ENCODE measurements at regions not wholly inside any gene's neighbourhood (a gene's known extent, or its start where the extent isn't known, plus 50 kb on each side); places are given as distances from the start of the nearest gene placed in this dataset.

DNA sequence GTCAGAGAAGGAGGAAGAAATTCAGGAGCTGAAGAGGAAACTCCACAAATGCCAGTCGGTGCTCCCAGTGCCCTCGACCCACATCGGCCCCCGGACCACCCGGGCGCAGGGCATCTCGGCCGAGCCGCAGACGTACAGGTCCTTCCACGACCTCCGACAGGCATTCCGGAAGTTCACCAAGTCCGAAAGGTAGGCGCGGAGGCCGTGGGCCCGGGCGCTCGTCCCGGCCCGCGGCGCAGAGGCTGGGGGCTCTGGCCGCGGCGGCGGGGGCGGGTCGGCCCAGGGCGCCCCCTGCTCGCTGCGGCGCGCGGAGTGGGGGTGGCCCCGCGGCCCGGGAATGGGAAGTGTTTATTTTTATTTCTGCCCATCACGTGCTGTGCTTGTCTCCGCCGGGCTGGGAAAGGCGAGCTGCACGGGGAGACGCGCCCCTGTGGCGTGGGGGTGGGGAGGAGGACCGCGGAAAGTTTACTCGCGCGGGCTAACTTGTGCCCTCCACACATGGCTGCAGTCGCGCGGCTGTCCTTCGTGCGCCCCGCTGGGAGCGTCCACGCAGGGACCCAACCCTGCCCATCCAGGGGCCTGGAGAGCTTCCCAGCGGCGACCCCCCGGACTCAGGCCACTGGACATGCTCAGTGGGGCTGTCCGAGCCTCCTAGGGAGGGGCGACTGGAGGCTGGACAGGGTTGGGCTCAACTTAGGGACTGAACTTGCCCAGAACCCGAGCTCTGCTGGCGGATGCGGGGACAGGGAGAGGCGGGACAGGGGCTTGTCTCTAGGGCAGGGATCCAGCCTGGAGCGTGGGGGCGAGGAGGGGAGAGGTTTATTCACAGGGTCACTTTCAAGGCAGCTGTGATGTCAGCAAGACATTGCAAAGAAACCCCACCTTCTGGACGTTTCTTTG lies 82.6 kb upstream of the PRKG1 start:
- intact Hi-C loops (cut with micrococcal nuclease), result no loop called here
- H3K9ac ChIP-seq (replicated peaks; ENCODE audit: extremely low read depth, insufficient read depth, low read length), result no peak overlapping the region
- no peaks in the 10 kb centered on the region for H3K9me1 ChIP-seq (replicated peaks; ENCODE audit: control insufficient read depth, extremely low read depth, insufficient read depth, low read length)
- peak overlapping the region; percentile 74 for H3K4me2 ChIP-seq (ENCODE audit: insufficient read depth, low read length)
- DNase-seq (ENCODE audit: low read depth, low spot score) (peak; percentile 37), FAIRE-seq (peak; percentile 42)
- TF ChIP-seq FOS (IDR thresholded peaks at IDR 0.05; ENCODE audit: borderline replicate concordance, insufficient read depth, low read length) (no peak), MYC (IDR thresholded peaks at IDR 0.05; ENCODE audit: low read depth, low read length) (no peak), MAX (IDR thresholded peaks at IDR 0.05; ENCODE audit: insufficient read depth, insufficient read length) (no peak), CTCF (IDR thresholded peaks at IDR 0.05; ENCODE audit: extremely low read depth in 1 of 2, insufficient read depth in 1 of 2, low read depth in 1 of 2, low read length in 2 of 2) (no peak), POLR2AphosphoS5 (IDR thresholded peaks at IDR 0.05; ENCODE audit: insufficient read depth, low read depth, low read length) (no peak)
- H3K4me1 ChIP-seq (ENCODE audit: control insufficient read depth, extremely low read depth, insufficient read depth, low read length), result peaks cover 6% of the 10 kb centered on the region
- no peak overlapping the region for H3K27ac ChIP-seq (ENCODE audit: insufficient read depth, low read depth, low read length)
- dilution Hi-C loops (cut with MboI; ENCODE audit: extremely low pct_ligation_motif_present, low sequenced_read_pairs), result no loop called here
- H3K27me3 ChIP-seq (ENCODE audit: control insufficient read depth in 2 of 2, insufficient read depth in 2 of 2, low read length in 2 of 2), result peaks cover 19 to 52% of the 10 kb centered on the region in 2 experiments
- H3K36me3 ChIP-seq (ENCODE audit: control insufficient read depth in 2 of 2, extremely low read depth in 1 of 2, insufficient read depth in 2 of 2, low read length in 2 of 2), result no peaks in the 10 kb centered on the region
- ChIA-PET CTCF (interaction anchor here (1.4 kb wide), 1 partner anchor 1789 kb away, joined by 3 read pairs; no protein-coding TSS in a partner anchor), POLR2A (no interaction called here)
- peak overlapping the region; percentile 51 to 82 (median 58) for H3K4me3 ChIP-seq (replicated peaks in 1 of 3; ENCODE audit: insufficient read depth in 1 of 3, low read depth in 1 of 3, low read length in 3 of 3)
- no TSS peak for BruUV-seq (replicated peaks)
- H3K79me2 ChIP-seq (ENCODE audit: control insufficient read depth, insufficient read depth, low read length), result no peaks in the 10 kb centered on the region
- no peaks in the 10 kb centered on the region for H4K20me1 ChIP-seq (replicated peaks; ENCODE audit: control insufficient read depth, extremely low read depth, insufficient read depth, low read length)
- H3K9me3 ChIP-seq (replicated peaks; ENCODE audit: control insufficient read depth, insufficient read depth, low read length), result no peaks in the 10 kb centered on the region
- H2AFZ ChIP-seq (ENCODE audit: low read depth, low read length), result peak overlapping the region; percentile 91

All from endothelial cell of umbilical vein (primary cell).